HEK293 (cell line): ENCODE measurements at regions not wholly inside any gene's neighbourhood (a gene's known extent, or its start where the extent isn't known, plus 50 kb on each side); places are given as distances from the start of the nearest gene placed in this dataset.

Experiments used
- CTCF ChIA-PET: fragments of 350-600 bp; formaldehyde crosslinking; extraction: SDS; loops from one replicate; lab custom pipeline; 2021; ENCODE audit warnings: antibody characterized with exemption; lab: Yijun Ruan, JAX
- POLR2A ChIA-PET: fragments of 300-600 bp; formaldehyde crosslinking; extraction: SDS; loops from one replicate; lab custom pipeline; 2020; ENCODE audit warnings: antibody characterized with exemption, inconsistent platforms; lab: Yijun Ruan, JAX
- H3K27ac ChIP-seq: fragments of 200-500 bp; sonication (Bioruptor generic); 2 replicates; pipeline ENCODE4 v1.5.1; 2014; ENCODE audit warnings: low read depth, low read length, control low read depth, inconsistent platforms; ENCODE audit errors: extremely low read depth
- H3K36me3 ChIP-seq, 2 experiments: fragments of 200-500 bp in 1 of 2; sonication (Bioruptor generic) in 1 of 2; 1 replicate in 1 of 2; 2 replicates in 1 of 2; pipeline ENCODE4 v1.5.1; 2014 to 2017; ENCODE audit warnings: inconsistent platforms in 2 of 2, low read length in 2 of 2; ENCODE audit not compliant: control insufficient read depth in 2 of 2, insufficient read depth in 1 of 2
- H3K4me1 ChIP-seq: fragments of 200-500 bp; sonication (Bioruptor generic); 2 replicates; pipeline ENCODE4 v1.5.1; 2014; ENCODE audit warnings: mild to moderate bottlenecking, low read length, inconsistent platforms; ENCODE audit not compliant: control insufficient read depth, insufficient read depth
- H3K4me3 ChIP-seq: 2 replicates; pipeline ENCODE4 v1.5.1; 2011; ENCODE audit warnings: low read depth, mild to moderate bottlenecking, control low read depth, low read length, moderate library complexity
- H3K9me3 ChIP-seq: fragments of 200-500 bp; sonication (Bioruptor generic); 2 replicates; pipeline ENCODE4 v1.5.1; 2014; ENCODE audit warnings: low read depth, low read length, inconsistent platforms; ENCODE audit not compliant: control insufficient read depth, insufficient read depth
- AEBP2 ChIP-seq: fragments of 450-650 bp; formaldehyde crosslinking; IDR thresholded peaks from 2 replicates; pipeline ENCODE4 v1.5.1; 2016; ENCODE audit warnings: missing biosample characterization, missing genetic modification characterization, borderline replicate concordance
- ZBTB21 ChIP-seq: fragments of 450-650 bp; formaldehyde crosslinking; IDR thresholded peaks from 2 replicates; pipeline ENCODE4 v1.5.1; 2017; ENCODE audit warnings: missing biosample characterization, missing genetic modification characterization
- ZBTB8A ChIP-seq: fragments of 450-650 bp; formaldehyde crosslinking; IDR thresholded peaks from 2 replicates; pipeline ENCODE4 v1.5.1; 2016; ENCODE audit warnings: missing biosample characterization, missing genetic modification characterization
- ZEB2 ChIP-seq: fragments of 450-650 bp; formaldehyde crosslinking; IDR thresholded peaks from 2 replicates; pipeline ENCODE4 v1.5.1; 2016; ENCODE audit warnings: missing biosample characterization, missing genetic modification characterization
- ZNF202 ChIP-seq: fragments of 450-650 bp; formaldehyde crosslinking; IDR thresholded peaks from 2 replicates; pipeline ENCODE4 v1.5.1; 2016; ENCODE audit warnings: missing biosample characterization, missing genetic modification characterization, borderline replicate concordance
- ZNF239 ChIP-seq: fragments of 450-650 bp; formaldehyde crosslinking; IDR thresholded peaks from 2 replicates; pipeline ENCODE4 v1.5.1; 2016; ENCODE audit warnings: missing biosample characterization, missing genetic modification characterization
- ZNF292 ChIP-seq: fragments of 450-650 bp; formaldehyde crosslinking; IDR thresholded peaks from 2 replicates; pipeline ENCODE4 v1.5.1; 2016; ENCODE audit warnings: low read depth, missing biosample characterization, missing genetic modification characterization, borderline replicate concordance
- ZNF335 ChIP-seq: fragments of 450-650 bp; formaldehyde crosslinking; conservative IDR thresholded peaks from 2 replicates; pipeline ENCODE4 v1.5.1; 2016; ENCODE audit warnings: missing biosample characterization, missing genetic modification characterization
- ZNF391 ChIP-seq: fragments of 450-650 bp; formaldehyde crosslinking; IDR thresholded peaks from 2 replicates; pipeline ENCODE4 v1.5.1; 2016; ENCODE audit warnings: low read depth, missing biosample characterization, missing genetic modification characterization, borderline replicate concordance
- ZNF394 ChIP-seq: fragments of 450-650 bp; formaldehyde crosslinking; IDR thresholded peaks from 2 replicates; pipeline ENCODE4 v1.5.1; 2016; ENCODE audit warnings: missing biosample characterization, missing genetic modification characterization, mild to moderate bottlenecking, moderate library complexity, borderline replicate concordance
- ZNF473 ChIP-seq: fragments of 450-650 bp; formaldehyde crosslinking; IDR thresholded peaks from 2 replicates; pipeline ENCODE4 v1.5.1; 2017; ENCODE audit warnings: missing biosample characterization, missing genetic modification characterization
- ZNF510 ChIP-seq: fragments of 450-650 bp; formaldehyde crosslinking; IDR thresholded peaks from 2 replicates; pipeline ENCODE4 v1.5.1; 2018; ENCODE audit warnings: mild to moderate bottlenecking, missing genetic modification characterization, missing biosample characterization; ENCODE audit not compliant: insufficient replicate concordance
- ZNF555 ChIP-seq: fragments of 450-650 bp; formaldehyde crosslinking; conservative IDR thresholded peaks from 2 replicates; pipeline ENCODE4 v1.5.1; 2017; ENCODE audit warnings: missing biosample characterization, mild to moderate bottlenecking, missing genetic modification characterization, inconsistent platforms
- ZNF558 ChIP-seq: fragments of 450-650 bp; formaldehyde crosslinking; IDR thresholded peaks from 2 replicates; pipeline ENCODE4 v1.5.1; 2016; ENCODE audit warnings: missing biosample characterization, missing genetic modification characterization
- ZNF571 ChIP-seq: fragments of 450-650 bp; formaldehyde crosslinking; IDR thresholded peaks from 2 replicates; pipeline ENCODE4 v1.5.0; 2017; ENCODE audit warnings: missing biosample characterization, missing genetic modification characterization
- ZNF791 ChIP-seq: fragments of 450-650 bp; formaldehyde crosslinking; IDR thresholded peaks from 2 replicates; pipeline ENCODE4 v1.5.1; 2016; ENCODE audit warnings: missing biosample characterization, missing genetic modification characterization
- TF ChIP-seq, protein P1 (sequence below): fragments of 450-650 bp; formaldehyde crosslinking; IDR thresholded peaks from 2 replicates; pipeline ENCODE4 v1.5.1; 2016; ENCODE audit warnings: missing biosample characterization, missing genetic modification characterization
- TF ChIP-seq, protein P2 (sequence below): fragments of 450-650 bp; formaldehyde crosslinking; IDR thresholded peaks from 2 replicates; pipeline ENCODE4 v1.5.1; 2016; ENCODE audit warnings: missing biosample characterization, missing genetic modification characterization
- TF ChIP-seq, protein P3 (sequence below): fragments of 450-650 bp; IDR thresholded peaks from 2 replicates; pipeline ENCODE4 v1.5.1; 2018; ENCODE audit warnings: missing biosample characterization, missing genetic modification characterization
- TF ChIP-seq, protein P4 (sequence below): fragments of 450-650 bp; formaldehyde crosslinking; IDR thresholded peaks from 2 replicates; pipeline ENCODE4 v1.5.0; 2017; ENCODE audit warnings: missing biosample characterization, missing genetic modification characterization, borderline replicate concordance

DNA sequence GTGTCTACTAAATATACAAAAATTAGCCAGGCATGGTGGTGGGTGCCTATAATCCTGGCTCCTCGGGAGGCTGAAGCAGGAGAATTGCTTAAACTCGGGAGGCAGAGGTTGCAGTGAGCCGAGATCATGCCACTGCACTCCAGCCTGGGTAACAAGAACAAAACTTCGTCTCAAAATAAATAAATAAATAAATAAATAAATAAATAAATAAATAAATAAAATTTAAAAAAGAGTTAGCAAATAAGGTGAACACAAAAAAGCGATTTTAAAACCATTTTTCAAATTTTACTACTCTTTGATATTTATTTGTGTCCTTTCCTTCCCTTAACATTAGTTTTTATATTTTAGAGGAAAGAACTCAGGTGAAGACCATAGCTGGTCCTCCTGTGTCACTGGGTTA, 453.3 kb downstream of the ZNF536 start (continued):
- TF ChIP-seq AEBP2 (tag by site-specific recombination) (peak; percentile 73; the same call in 1 of the 2 replicates), ZNF555 (peak; percentile 92), ZNF558 (tag by site-specific recombination) (peak; percentile 74), ZNF394 (tag by site-specific recombination) (peak; percentile 89; the same call in 1 of the 2 replicates), ZNF292 (0 out of 2 replicates have a peak, but pooled peaks have one; percentile 20), ZNF202 (tag by site-specific recombination) (peak; percentile 90; the same call in 1 of the 2 replicates)
- TF ChIP-seq, protein P1, sequence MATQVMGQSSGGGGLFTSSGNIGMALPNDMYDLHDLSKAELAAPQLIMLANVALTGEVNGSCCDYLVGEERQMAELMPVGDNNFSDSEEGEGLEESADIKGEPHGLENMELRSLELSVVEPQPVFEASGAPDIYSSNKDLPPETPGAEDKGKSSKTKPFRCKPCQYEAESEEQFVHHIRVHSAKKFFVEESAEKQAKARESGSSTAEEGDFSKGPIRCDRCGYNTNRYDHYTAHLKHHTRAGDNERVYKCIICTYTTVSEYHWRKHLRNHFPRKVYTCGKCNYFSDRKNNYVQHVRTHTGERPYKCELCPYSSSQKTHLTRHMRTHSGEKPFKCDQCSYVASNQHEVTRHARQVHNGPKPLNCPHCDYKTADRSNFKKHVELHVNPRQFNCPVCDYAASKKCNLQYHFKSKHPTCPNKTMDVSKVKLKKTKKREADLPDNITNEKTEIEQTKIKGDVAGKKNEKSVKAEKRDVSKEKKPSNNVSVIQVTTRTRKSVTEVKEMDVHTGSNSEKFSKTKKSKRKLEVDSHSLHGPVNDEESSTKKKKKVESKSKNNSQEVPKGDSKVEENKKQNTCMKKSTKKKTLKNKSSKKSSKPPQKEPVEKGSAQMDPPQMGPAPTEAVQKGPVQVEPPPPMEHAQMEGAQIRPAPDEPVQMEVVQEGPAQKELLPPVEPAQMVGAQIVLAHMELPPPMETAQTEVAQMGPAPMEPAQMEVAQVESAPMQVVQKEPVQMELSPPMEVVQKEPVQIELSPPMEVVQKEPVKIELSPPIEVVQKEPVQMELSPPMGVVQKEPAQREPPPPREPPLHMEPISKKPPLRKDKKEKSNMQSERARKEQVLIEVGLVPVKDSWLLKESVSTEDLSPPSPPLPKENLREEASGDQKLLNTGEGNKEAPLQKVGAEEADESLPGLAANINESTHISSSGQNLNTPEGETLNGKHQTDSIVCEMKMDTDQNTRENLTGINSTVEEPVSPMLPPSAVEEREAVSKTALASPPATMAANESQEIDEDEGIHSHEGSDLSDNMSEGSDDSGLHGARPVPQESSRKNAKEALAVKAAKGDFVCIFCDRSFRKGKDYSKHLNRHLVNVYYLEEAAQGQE: 0 out of 2 replicates have a peak, but pooled peaks have one; percentile 59
- TF ChIP-seq, all 188 proteins: peak for 30; not testable (repeated sequence) for 158

GRCh38 chr19:30824809-30825208, 452.6 kb downstream of the ZNF536 start:
- H3K4me3 ChIP-seq: no peak overlapping the region
- CTCF ChIA-PET: no interaction called here
- POLR2A ChIA-PET: no interaction called here
- H3K9me3 ChIP-seq: peaks cover 14% of the 10 kb centered on the region
- no peak overlapping the region for H3K27ac ChIP-seq
- H3K36me3 ChIP-seq: no peaks in the 10 kb centered on the region
- no peaks in the 10 kb centered on the region for H3K4me1 ChIP-seq
- TF ChIP-seq ZNF335 (tag by site-specific recombination) (no peak), ZNF791 (tag by site-specific recombination) (0 out of 2 replicates have a peak, but pooled peaks have one; percentile 31), ZBTB8A (tag by site-specific recombination) (no peak), ZNF571 (tag by site-specific recombination) (0 out of 2 replicates have a peak, but pooled peaks have one; percentile 22), ZEB2 (no peak), ZNF473 (peak; percentile 67; the same call in 1 of the 2 replicates), ZNF239 (tag by site-specific recombination) (no peak), ZNF391 (tag by site-specific recombination) (no peak), ZBTB21 (tag by site-specific recombination) (0 out of 2 replicates have a peak, but pooled peaks have one; percentile 28), ZNF510 (tag by site-specific recombination) (no peak), AEBP2 (tag by site-specific recombination) (no peak)
- TF ChIP-seq, protein P2, sequence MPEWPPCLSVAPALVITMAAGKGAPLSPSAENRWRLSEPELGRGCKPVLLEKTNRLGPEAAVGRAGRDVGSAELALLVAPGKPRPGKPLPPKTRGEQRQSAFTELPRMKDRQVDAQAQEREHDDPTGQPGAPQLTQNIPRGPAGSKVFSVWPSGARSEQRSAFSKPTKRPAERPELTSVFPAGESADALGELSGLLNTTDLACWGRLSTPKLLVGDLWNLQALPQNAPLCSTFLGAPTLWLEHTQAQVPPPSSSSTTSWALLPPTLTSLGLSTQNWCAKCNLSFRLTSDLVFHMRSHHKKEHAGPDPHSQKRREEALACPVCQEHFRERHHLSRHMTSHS (tag by site-specific recombination): 0 out of 2 replicates have a peak, but pooled peaks have one; percentile 32
- TF ChIP-seq, protein P3, sequence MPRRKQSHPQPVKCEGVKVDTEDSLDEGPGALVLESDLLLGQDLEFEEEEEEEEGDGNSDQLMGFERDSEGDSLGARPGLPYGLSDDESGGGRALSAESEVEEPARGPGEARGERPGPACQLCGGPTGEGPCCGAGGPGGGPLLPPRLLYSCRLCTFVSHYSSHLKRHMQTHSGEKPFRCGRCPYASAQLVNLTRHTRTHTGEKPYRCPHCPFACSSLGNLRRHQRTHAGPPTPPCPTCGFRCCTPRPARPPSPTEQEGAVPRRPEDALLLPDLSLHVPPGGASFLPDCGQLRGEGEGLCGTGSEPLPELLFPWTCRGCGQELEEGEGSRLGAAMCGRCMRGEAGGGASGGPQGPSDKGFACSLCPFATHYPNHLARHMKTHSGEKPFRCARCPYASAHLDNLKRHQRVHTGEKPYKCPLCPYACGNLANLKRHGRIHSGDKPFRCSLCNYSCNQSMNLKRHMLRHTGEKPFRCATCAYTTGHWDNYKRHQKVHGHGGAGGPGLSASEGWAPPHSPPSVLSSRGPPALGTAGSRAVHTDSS (tag by site-specific recombination): peak; percentile 94
- TF ChIP-seq, protein P4, sequence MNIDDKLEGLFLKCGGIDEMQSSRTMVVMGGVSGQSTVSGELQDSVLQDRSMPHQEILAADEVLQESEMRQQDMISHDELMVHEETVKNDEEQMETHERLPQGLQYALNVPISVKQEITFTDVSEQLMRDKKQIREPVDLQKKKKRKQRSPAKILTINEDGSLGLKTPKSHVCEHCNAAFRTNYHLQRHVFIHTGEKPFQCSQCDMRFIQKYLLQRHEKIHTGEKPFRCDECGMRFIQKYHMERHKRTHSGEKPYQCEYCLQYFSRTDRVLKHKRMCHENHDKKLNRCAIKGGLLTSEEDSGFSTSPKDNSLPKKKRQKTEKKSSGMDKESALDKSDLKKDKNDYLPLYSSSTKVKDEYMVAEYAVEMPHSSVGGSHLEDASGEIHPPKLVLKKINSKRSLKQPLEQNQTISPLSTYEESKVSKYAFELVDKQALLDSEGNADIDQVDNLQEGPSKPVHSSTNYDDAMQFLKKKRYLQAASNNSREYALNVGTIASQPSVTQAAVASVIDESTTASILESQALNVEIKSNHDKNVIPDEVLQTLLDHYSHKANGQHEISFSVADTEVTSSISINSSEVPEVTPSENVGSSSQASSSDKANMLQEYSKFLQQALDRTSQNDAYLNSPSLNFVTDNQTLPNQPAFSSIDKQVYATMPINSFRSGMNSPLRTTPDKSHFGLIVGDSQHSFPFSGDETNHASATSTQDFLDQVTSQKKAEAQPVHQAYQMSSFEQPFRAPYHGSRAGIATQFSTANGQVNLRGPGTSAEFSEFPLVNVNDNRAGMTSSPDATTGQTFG (tag by site-specific recombination): peak; percentile 90; the same call in 1 of the 2 replicates
